ENCODE measurements at regions not wholly inside any gene's neighbourhood (a gene's known extent, or its start where the extent isn't known, plus 50 kb on each side); places are given as distances from the start of the nearest gene placed in this dataset.

- no peak for DNase-seq
These were observed 207.6 kb upstream of the KLF6 start for GRCh38 chr10:3992382-3993178.

GRCh38 chr10:3990307-3990706, 205.3 kb upstream of the KLF6 start:
- no peak for DNase-seq

GRCh38 chr10:3987143-3987974, 202.3 kb upstream of the KLF6 start:
- no peak for DNase-seq

- no peak for DNase-seq
These were observed 201.6 kb upstream of the KLF6 start for GRCh38 chr10:3986493-3987142.

GRCh38 chr10:3982746-3983442, 197.9 kb upstream of the KLF6 start:
- no peak for DNase-seq

GRCh38 chr10:3981300-3981699, 196.3 kb upstream of the KLF6 start:
- no peak for DNase-seq

GRCh38 chr10:3980660-3981059, 195.7 kb upstream of the KLF6 start:
- no peak for DNase-seq

GRCh38 chr10:3980144-3980543, 195.1 kb upstream of the KLF6 start:
- DNase-seq, result no peak

GRCh38 chr10:3978761-3979160, 193.8 kb upstream of the KLF6 start:
- no peak for DNase-seq

- DNase-seq, result no peak
These were observed 193.2 kb upstream of the KLF6 start for GRCh38 chr10:3978174-3978573.

GRCh38 chr10:3977761-3978160, 192.8 kb upstream of the KLF6 start:
- DNase-seq, result no peak

- no peak for DNase-seq
These were observed 191.7 kb upstream of the KLF6 start for GRCh38 chr10:3976718-3977117.

GRCh38 chr10:3976171-3976570, 191.2 kb upstream of the KLF6 start:
- DNase-seq, result no peak

- DNase-seq, result no peak
These were observed 190.0 kb upstream of the KLF6 start for GRCh38 chr10:3975016-3975415.

- DNase-seq, result no peak
These were observed 187.7 kb upstream of the KLF6 start for GRCh38 chr10:3972460-3973301.

- DNase-seq, result no peak
These were observed 186.7 kb upstream of the KLF6 start for GRCh38 chr10:3971713-3972112.

- DNase-seq, result no peak
These were observed 185.1 kb upstream of the KLF6 start for GRCh38 chr10:3969876-3970666.

GRCh38 chr10:3968727-3969126, 183.7 kb upstream of the KLF6 start:
- DNase-seq, result no peak

GRCh38 chr10:3964516-3964915, 179.5 kb upstream of the KLF6 start:
- no peak for DNase-seq

- no peak for DNase-seq
These were observed 178.2 kb upstream of the KLF6 start for GRCh38 chr10:3963191-3963673.

Data from right lung (tissue), 2 donors.